ENCODE measurements at regions not wholly inside any gene's neighbourhood (a gene's known extent, or its start where the extent isn't known, plus 50 kb on each side); places are given as distances from the start of the nearest gene placed in this dataset.
A peak's percentile ranks its signal among the peaks of the same experiment; 100 is the strongest.

GRCh38 chr12:75634244-75635222 lies 123.1 kb upstream of the KRR1 start:
- no peak overlapping the region for H3K4me3 ChIP-seq (ENCODE audit: low read length)
- ATAC-seq (no peak), DNase-seq (no peak)
- TF ChIP-seq CTCF (conservative IDR thresholded peaks at IDR 0.05; ENCODE audit: low read depth, low read length) (no peak), EZH2phosphoT487 (IDR thresholded peaks at IDR 0.05; ENCODE audit: borderline replicate concordance, low read length) (no peak), EZH2 (IDR thresholded peaks at IDR 0.05; ENCODE audit: low read length, unreplicated experiment) (no peak)
- POLR2A ChIA-PET (ENCODE audit: unreplicated experiment) = no interaction called here
- H3K27ac ChIP-seq (ENCODE audit: low read length) = peak overlapping the region; percentile 78
- no peaks in the 10 kb centered on the region for H4K20me1 ChIP-seq (ENCODE audit: low read length)
- no peaks in the 10 kb centered on the region for H3F3A ChIP-seq (ENCODE audit: low read length, unreplicated experiment)
- BruUV-seq (replicated peaks) = no TSS peak
- H3K36me3 ChIP-seq (ENCODE audit: low read depth, low read length) = no peaks in the 10 kb centered on the region
- intact Hi-C loops (cut with micrococcal nuclease) = loop anchor here (5.0 kb wide), 1 partner anchor 403 kb away; no protein-coding TSS in a partner anchor
- H3K4me2 ChIP-seq (ENCODE audit: low read length) = peak overlapping the region; percentile 62
- H3K9me3 ChIP-seq (ENCODE audit: low read length) = no peaks in the 10 kb centered on the region
- H3K9me2 ChIP-seq (replicated peaks; ENCODE audit: low read length) = no peaks in the 10 kb centered on the region
- H3K27me3 ChIP-seq (ENCODE audit: low read length) = no peaks in the 10 kb centered on the region
- no peak overlapping the region; the same call in 1 of the 2 replicates for H2AFZ ChIP-seq (ENCODE audit: low read length)
- no peaks in the 10 kb centered on the region for H3K79me2 ChIP-seq (ENCODE audit: low read length)
- peaks cover 29% of the 10 kb centered on the region for H3K4me1 ChIP-seq (ENCODE audit: insufficient read depth, low read length)
- CTCF ChIA-PET = no interaction called here
- no peak overlapping the region for H3K9ac ChIP-seq (ENCODE audit: low read length)

- ChIA-PET POLR2A (ENCODE audit: unreplicated experiment) (no interaction called here), CTCF (no interaction called here)
- no peaks in the 10 kb centered on the region for H3K27me3 ChIP-seq (ENCODE audit: low read length)
- no peak overlapping the region for H3K9ac ChIP-seq (ENCODE audit: low read length)
- ATAC-seq = no peak
- H3K9me2 ChIP-seq (replicated peaks; ENCODE audit: low read length) = no peaks in the 10 kb centered on the region
- H3K4me3 ChIP-seq (ENCODE audit: low read length) = no peak overlapping the region
- no peak overlapping the region for H3K4me2 ChIP-seq (ENCODE audit: low read length)
- no peaks in the 10 kb centered on the region for H4K20me1 ChIP-seq (ENCODE audit: low read length)
- H3F3A ChIP-seq (ENCODE audit: low read length, unreplicated experiment) = no peaks in the 10 kb centered on the region
- H3K4me1 ChIP-seq (ENCODE audit: insufficient read depth, low read length) = peaks cover 23% of the 10 kb centered on the region
- H2AFZ ChIP-seq (ENCODE audit: low read length) = no peak overlapping the region; the same call in 1 of the 2 replicates
- H3K27ac ChIP-seq (ENCODE audit: low read length) = no peak overlapping the region
- H3K36me3 ChIP-seq (ENCODE audit: low read depth, low read length) = no peaks in the 10 kb centered on the region
- DNase-seq = no peak
- no peaks in the 10 kb centered on the region for H3K9me3 ChIP-seq (ENCODE audit: low read length)
- H3K79me2 ChIP-seq (ENCODE audit: low read length) = no peaks in the 10 kb centered on the region
- no TSS peak for BruUV-seq (replicated peaks)
- TF ChIP-seq EZH2 (IDR thresholded peaks at IDR 0.05; ENCODE audit: low read length, unreplicated experiment) (no peak), CTCF (conservative IDR thresholded peaks at IDR 0.05; ENCODE audit: low read depth, low read length) (no peak), EZH2phosphoT487 (IDR thresholded peaks at IDR 0.05; ENCODE audit: borderline replicate concordance, low read length) (no peak)
- intact Hi-C loops (cut with micrococcal nuclease) = no loop called here
Measured at GRCh38 chr12:75633789-75634188, 122.4 kb upstream of the KRR1 start.

GRCh38 chr12:75632442-75632841 lies 121.0 kb upstream of the KRR1 start:
- ATAC-seq = no peak
- no peaks in the 10 kb centered on the region for H3K9me2 ChIP-seq (replicated peaks; ENCODE audit: low read length)
- H3K27me3 ChIP-seq (ENCODE audit: low read length) = no peaks in the 10 kb centered on the region
- no peak overlapping the region for H3K9ac ChIP-seq (ENCODE audit: low read length)
- no peak for DNase-seq
- peaks cover 20% of the 10 kb centered on the region for H3K4me1 ChIP-seq (ENCODE audit: insufficient read depth, low read length)
- H3K36me3 ChIP-seq (ENCODE audit: low read depth, low read length) = no peaks in the 10 kb centered on the region
- TF ChIP-seq EZH2phosphoT487 (IDR thresholded peaks at IDR 0.05; ENCODE audit: borderline replicate concordance, low read length) (no peak), CTCF (conservative IDR thresholded peaks at IDR 0.05; ENCODE audit: low read depth, low read length) (no peak), EZH2 (IDR thresholded peaks at IDR 0.05; ENCODE audit: low read length, unreplicated experiment) (no peak)
- H3K79me2 ChIP-seq (ENCODE audit: low read length) = no peaks in the 10 kb centered on the region
- no peak overlapping the region for H3K4me3 ChIP-seq (ENCODE audit: low read length)
- H3K4me2 ChIP-seq (ENCODE audit: low read length) = no peak overlapping the region
- no peaks in the 10 kb centered on the region for H3K9me3 ChIP-seq (ENCODE audit: low read length)
- intact Hi-C loops (cut with micrococcal nuclease) = no loop called here
- H4K20me1 ChIP-seq (ENCODE audit: low read length) = no peaks in the 10 kb centered on the region
- CTCF ChIA-PET = no interaction called here
- no peaks in the 10 kb centered on the region for H3F3A ChIP-seq (ENCODE audit: low read length, unreplicated experiment)
- H2AFZ ChIP-seq (ENCODE audit: low read length) = no peak overlapping the region
- no TSS peak for BruUV-seq (replicated peaks)
- POLR2A ChIA-PET (ENCODE audit: unreplicated experiment) = interaction anchor here (0.6 kb wide), 1 partner anchor 400 kb away, joined by 3 read pairs; no protein-coding TSS in a partner anchor
- H3K27ac ChIP-seq (ENCODE audit: low read length) = no peak overlapping the region

All from PC-3 (cell line).